Tibial nerve (tissue), 4 donors: ENCODE measurements at regions not wholly inside any gene's neighbourhood (a gene's known extent, or its start where the extent isn't known, plus 50 kb on each side); places are given as distances from the start of the nearest gene placed in this dataset. TPM values are rescaled to one million over a fixed set of nuclear protein-coding genes. Genes with fewer than 3 reads are reported as not detected.
A peak's percentile ranks its signal among the peaks of the same experiment; 100 is the strongest.

Experiments used
- DNase-seq, 2 donors: peaks; one replicate each; pipeline ENCODE4 v3.0.0-alpha.2; 2019; ENCODE audit warnings: low spot score in 2 of 2
- H3K27ac ChIP-seq, 4 donors: fragments of 200-600 bp; sonication (generic) in 3 of 4; one replicate each; pipeline ENCODE4 v1.5.1; 2017 to 2019; ENCODE audit warnings: mild to moderate bottlenecking in 1 of 4
- H3K27me3 ChIP-seq, 2 donors: fragments of 200-600 bp; sonication (generic) in 1 of 2; one replicate each; pipeline versions ENCODE4 v1.5.1 to v1.6.0; 2017 to 2019
- H3K36me3 ChIP-seq, 3 donors: fragments of 200-600 bp; sonication (generic); one replicate each; pipeline ENCODE4 v1.5.1; 2018 to 2019
- H3K4me1 ChIP-seq, 4 donors: fragments of 200-600 bp; sonication (generic) in 3 of 4; one replicate each; pipeline ENCODE4 v1.5.1; 2017 to 2019
- H3K4me3 ChIP-seq, 4 donors: fragments of 200-600 bp; sonication (generic) in 3 of 4; one replicate each; pipeline ENCODE4 v1.5.1; 2017 to 2019; ENCODE audit warnings: mild to moderate bottlenecking in 1 of 4, moderate library complexity in 1 of 4
- H3K9me3 ChIP-seq, 4 donors: fragments of 200-600 bp; sonication (generic) in 3 of 4; one replicate each; pipeline ENCODE4 v1.5.1; 2017 to 2019
- CTCF ChIP-seq, 5 experiments: fragments of 200-600 bp in 3 of 5; fragments of 450-650 bp in 2 of 5; sonication (generic) in 3 of 5; IDR thresholded peaks; one replicate each; pipeline ENCODE4 v1.5.1; 2016 to 2019; ENCODE audit warnings: antibody characterized with exemption in 5 of 5, mild to moderate bottlenecking in 3 of 5, moderate library complexity in 2 of 5
- EP300 ChIP-seq, 2 donors: sonication (generic); formaldehyde crosslinking; IDR thresholded peaks; one replicate each; pipeline ENCODE4 v1.6.1; 2017; ENCODE audit warnings: antibody characterized with exemption in 2 of 2, mild to moderate bottlenecking in 1 of 2
- POLR2A ChIP-seq, 2 donors: fragments of 450-650 bp; IDR thresholded peaks; one replicate each; pipeline ENCODE4 v1.6.1; 2017; ENCODE audit warnings: antibody characterized with exemption in 2 of 2, mild to moderate bottlenecking in 2 of 2, moderate library complexity in 2 of 2
- WGBS, 2 donors: methylation state at CpG; one replicate each; pipeline ENCODE4 v1.1.5; 2018; 5-methylcytosine and 5-hydroxymethylcytosine counted together
- small RNA-seq: library from RNA; depleted of rRNA; stranded (forward); fragments of <200 nt; gene quantifications from one replicate; pipeline ENCODE3, GENCODE V24; 2016

- peaks cover 0 to 41% (median 17%) of the 10 kb centered on the region in 4 donors for H3K4me1 ChIP-seq
- DNase-seq, result no peak
- no peaks in the 10 kb centered on the region for H3K9me3 ChIP-seq
- no peaks in the 10 kb centered on the region for H3K27me3 ChIP-seq
- no peak overlapping the region for H3K4me3 ChIP-seq
- peak overlapping the region in 2 of 4 donors; percentile 30 to 40 for H3K27ac ChIP-seq
- H3K36me3 ChIP-seq, result no peaks in the 10 kb centered on the region
- no peak for TF ChIP-seq CTCF (IDR thresholded peaks at IDR 0.05)
- TF ChIP-seq EP300 (IDR thresholded peaks at IDR 0.05), result no peak
- TF ChIP-seq POLR2A (IDR thresholded peaks at IDR 0.05), result no peak
- WGBS, 2 donors, result 30 to 36% methylated on average over 3 of the region's 3 CpGs
Measured at GRCh38 chr10:22766693-22767092, 52.3 kb upstream of the PIP4K2A start.

GRCh38 chr10:22765660-22766547, 51.5 kb upstream of the PIP4K2A start:
- WGBS, 2 donors, result 80 to 83% methylated on average over 6 of the region's 6 CpGs
- H3K36me3 ChIP-seq, result no peaks in the 10 kb centered on the region
- TF ChIP-seq CTCF (IDR thresholded peaks at IDR 0.05), result no peak
- peak in 1 of 2 donors; percentile 45 for TF ChIP-seq EP300 (IDR thresholded peaks at IDR 0.05)
- no peak for DNase-seq
- no peak overlapping the region for H3K4me3 ChIP-seq
- H3K27me3 ChIP-seq, result no peaks in the 10 kb centered on the region
- peak overlapping the region in 3 of 4 donors; percentile 13 to 40 (median 30) for H3K27ac ChIP-seq
- peaks cover 0 to 42% (median 17%) of the 10 kb centered on the region in 4 donors for H3K4me1 ChIP-seq
- H3K9me3 ChIP-seq, result no peaks in the 10 kb centered on the region

GRCh38 chr10:22764639-22765038, 50.3 kb upstream of the PIP4K2A start:
- peaks cover 0 to 42% (median 17%) of the 10 kb centered on the region in 4 donors for H3K4me1 ChIP-seq
- DNase-seq, result peak in 1 of 2 donors; percentile 39
- H3K9me3 ChIP-seq, result no peaks in the 10 kb centered on the region
- 66 to 71% methylated on average over 2 of the region's 2 CpGs for WGBS, 2 donors
- H3K27ac ChIP-seq, result peak overlapping the region in 2 of 4 donors; percentile 15 to 21
- H3K27me3 ChIP-seq, result no peaks in the 10 kb centered on the region
- no peaks in the 10 kb centered on the region for H3K36me3 ChIP-seq
- H3K4me3 ChIP-seq, result no peak overlapping the region
- TF ChIP-seq EP300 (IDR thresholded peaks at IDR 0.05), result no peak
- no peak for TF ChIP-seq POLR2A (IDR thresholded peaks at IDR 0.05)
- TF ChIP-seq CTCF (IDR thresholded peaks at IDR 0.05), result no peak

Small RNAs in the stretch of these regions (small RNA-seq; reads per million reads assigned to genes)
- not detected for gene RNU6-413P
